ENCODE measurements at regions not wholly inside any gene's neighbourhood (a gene's known extent, or its start where the extent isn't known, plus 50 kb on each side); places are given as distances from the start of the nearest gene placed in this dataset.

DNA sequence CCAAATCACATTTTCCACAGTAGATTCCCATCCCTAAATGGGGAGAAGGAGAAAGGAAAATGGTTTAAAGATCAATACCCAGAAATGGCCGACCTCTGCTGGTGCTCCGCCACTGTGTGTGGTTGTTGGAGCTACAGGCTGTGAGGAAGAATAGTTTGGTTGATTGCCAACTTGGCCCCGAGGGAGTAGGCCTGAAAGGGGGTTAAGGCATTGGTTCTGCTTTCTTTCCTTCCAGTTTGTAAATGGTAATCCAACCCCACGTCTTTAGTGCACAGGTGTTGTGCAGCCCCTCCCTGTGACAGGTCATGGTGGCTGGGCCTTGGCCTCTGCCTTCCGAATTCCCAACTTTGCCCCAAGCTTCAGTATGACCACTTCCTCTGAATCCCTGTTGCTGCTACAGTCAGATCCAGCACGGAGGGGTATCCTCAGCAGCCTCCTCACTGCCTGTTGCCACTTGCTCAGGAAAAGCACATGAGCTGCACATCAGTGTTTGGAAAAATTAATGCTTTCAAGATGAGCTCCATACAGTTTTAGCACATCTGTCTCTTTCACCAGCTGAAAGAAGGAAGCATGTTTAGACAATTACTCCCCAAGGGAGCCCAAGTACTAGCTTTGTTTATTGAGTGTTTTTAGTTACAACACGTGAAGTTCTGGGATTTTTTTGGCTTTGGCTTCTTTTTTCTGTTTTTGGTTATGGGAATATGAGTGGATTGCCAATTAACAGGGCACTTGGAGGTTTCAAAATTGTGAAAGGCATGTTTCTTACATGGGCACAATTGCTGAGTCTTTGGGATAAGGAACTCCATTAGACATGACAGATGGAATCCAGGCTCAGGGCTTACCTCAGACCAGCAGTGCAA is 92.3 kb upstream of the ROPN1 start:
- intact Hi-C loops (cut with DNase I): loop anchor here (5.0 kb wide), 1 partner anchor 67 kb away; no protein-coding TSS in a partner anchor
- no peak overlapping the region for H3K4me3 ChIP-seq (replicated peaks in 1 of 3)
- H3K4me1 ChIP-seq: peaks cover 0 to 11% of the 10 kb centered on the region in 2 donors
- H3K9me3 ChIP-seq: no peaks in the 10 kb centered on the region
- 55 to 58% methylated on average over 7 of the region's 7 CpGs for WGBS, 2 donors
- no peaks in the 10 kb centered on the region for H3K36me3 ChIP-seq
- H3K27ac ChIP-seq: no peak overlapping the region
- DNase-seq: no peak
- H3K27me3 ChIP-seq: no peaks in the 10 kb centered on the region
- TF ChIP-seq POLR2A (IDR thresholded peaks at IDR 0.05): no peak
- TF ChIP-seq, protein P1, sequence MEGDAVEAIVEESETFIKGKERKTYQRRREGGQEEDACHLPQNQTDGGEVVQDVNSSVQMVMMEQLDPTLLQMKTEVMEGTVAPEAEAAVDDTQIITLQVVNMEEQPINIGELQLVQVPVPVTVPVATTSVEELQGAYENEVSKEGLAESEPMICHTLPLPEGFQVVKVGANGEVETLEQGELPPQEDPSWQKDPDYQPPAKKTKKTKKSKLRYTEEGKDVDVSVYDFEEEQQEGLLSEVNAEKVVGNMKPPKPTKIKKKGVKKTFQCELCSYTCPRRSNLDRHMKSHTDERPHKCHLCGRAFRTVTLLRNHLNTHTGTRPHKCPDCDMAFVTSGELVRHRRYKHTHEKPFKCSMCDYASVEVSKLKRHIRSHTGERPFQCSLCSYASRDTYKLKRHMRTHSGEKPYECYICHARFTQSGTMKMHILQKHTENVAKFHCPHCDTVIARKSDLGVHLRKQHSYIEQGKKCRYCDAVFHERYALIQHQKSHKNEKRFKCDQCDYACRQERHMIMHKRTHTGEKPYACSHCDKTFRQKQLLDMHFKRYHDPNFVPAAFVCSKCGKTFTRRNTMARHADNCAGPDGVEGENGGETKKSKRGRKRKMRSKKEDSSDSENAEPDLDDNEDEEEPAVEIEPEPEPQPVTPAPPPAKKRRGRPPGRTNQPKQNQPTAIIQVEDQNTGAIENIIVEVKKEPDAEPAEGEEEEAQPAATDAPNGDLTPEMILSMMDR (IDR thresholded peaks at IDR 0.05): no peak

DNA sequence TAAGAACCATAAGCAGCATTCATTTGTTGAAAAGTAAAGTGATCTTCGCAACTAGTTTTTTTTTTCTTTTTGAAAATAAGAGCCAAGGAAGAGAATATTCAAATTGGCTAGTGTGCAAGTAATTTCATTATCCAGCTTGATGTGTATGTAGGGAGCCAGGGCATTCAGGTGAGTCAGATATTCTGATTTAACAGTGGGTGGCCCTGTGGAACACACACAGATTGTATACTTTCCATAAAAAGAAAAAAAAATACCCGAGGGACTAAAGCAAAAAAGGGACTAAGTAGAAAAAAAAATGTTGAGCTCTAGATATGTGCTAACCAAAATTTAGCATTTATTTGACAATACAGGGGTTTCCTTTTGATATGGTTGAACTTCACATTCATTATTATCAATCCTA is 96.9 kb upstream of the ROPN1 start:
- no peak for TF ChIP-seq POLR2A (IDR thresholded peaks at IDR 0.05)
- TF ChIP-seq, protein P1 (IDR thresholded peaks at IDR 0.05): no peak
- Histone ChIP-seq H3K9me3 (no peaks in the 10 kb centered on the region), H3K4me1 (peaks cover 0 to 11% of the 10 kb centered on the region in 2 donors), H3K4me3 (replicated peaks in 1 of 3) (no peak overlapping the region), H3K27ac (no peak overlapping the region), H3K27me3 (no peaks in the 10 kb centered on the region), H3K36me3 (no peaks in the 10 kb centered on the region)
- DNase-seq: no peak
- 76 to 88% methylated on average over 2 of the region's 2 CpGs for WGBS, 2 donors
- intact Hi-C loops (cut with DNase I): no loop called here

DNA sequence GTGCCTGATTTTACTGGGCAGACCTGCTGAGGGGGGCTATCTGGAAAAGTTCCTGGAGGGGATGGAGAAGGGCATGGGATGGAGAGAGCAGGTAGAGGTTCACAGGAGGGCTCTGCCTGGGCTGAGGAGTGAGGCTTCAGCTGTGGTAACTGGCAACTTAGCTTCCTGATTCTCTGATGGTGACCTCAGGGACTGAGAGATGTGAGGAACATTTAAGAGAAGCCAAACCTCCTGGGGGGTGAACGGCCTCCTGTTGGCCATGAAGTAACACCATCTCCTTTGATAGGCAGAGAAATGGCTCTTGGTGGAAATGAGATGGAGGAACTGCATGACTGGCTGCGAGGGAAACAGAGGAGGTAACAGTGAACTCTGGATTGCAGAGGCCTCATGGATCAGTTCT is 97.3 kb upstream of the ROPN1 start:
- Histone ChIP-seq H3K4me3 (replicated peaks in 1 of 3) (no peak overlapping the region), H3K9me3 (no peaks in the 10 kb centered on the region), H3K27ac (no peak overlapping the region), H3K27me3 (no peaks in the 10 kb centered on the region), H3K4me1 (peaks cover 0 to 7% of the 10 kb centered on the region in 2 donors), H3K36me3 (no peaks in the 10 kb centered on the region)
- TF ChIP-seq, protein P1 (IDR thresholded peaks at IDR 0.05): no peak
- no peak for TF ChIP-seq POLR2A (IDR thresholded peaks at IDR 0.05)
- DNase-seq: no peak
- intact Hi-C loops (cut with DNase I): no loop called here
- 84 to 97% methylated on average over 2 of the region's 2 CpGs for WGBS, 2 donors

DNA sequence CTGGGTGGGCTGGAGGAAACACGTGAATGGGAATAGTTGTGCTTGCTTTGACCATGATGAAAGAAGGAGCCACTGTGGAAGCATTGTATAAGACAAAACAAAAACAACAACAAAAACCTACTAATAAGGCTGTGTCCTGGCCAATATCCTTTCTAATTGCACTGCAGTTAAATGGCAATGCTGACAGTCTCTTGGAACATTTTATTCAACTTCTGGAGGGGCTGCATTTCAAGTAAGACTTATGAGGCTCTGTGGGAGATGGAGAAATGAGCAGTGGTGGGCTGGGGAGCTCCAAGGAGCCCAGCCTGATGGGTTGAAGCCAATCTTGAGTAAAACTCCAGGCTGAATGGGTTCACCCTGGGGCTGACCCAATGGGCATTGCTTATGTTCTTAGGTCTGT is 99.8 kb upstream of the ROPN1 start:
- Histone ChIP-seq H3K9me3 (no peaks in the 10 kb centered on the region), H3K4me3 (replicated peaks in 1 of 3) (no peak overlapping the region), H3K27me3 (no peaks in the 10 kb centered on the region), H3K4me1 (no peaks in the 10 kb centered on the region), H3K27ac (no peak overlapping the region), H3K36me3 (no peaks in the 10 kb centered on the region)
- WGBS, 2 donors: 83 to 100% methylated on average over 1 of the region's 1 CpG
- DNase-seq: no peak
- TF ChIP-seq, protein P1 (IDR thresholded peaks at IDR 0.05): no peak
- TF ChIP-seq POLR2A (IDR thresholded peaks at IDR 0.05): no peak
- intact Hi-C loops (cut with DNase I): no loop called here

DNA sequence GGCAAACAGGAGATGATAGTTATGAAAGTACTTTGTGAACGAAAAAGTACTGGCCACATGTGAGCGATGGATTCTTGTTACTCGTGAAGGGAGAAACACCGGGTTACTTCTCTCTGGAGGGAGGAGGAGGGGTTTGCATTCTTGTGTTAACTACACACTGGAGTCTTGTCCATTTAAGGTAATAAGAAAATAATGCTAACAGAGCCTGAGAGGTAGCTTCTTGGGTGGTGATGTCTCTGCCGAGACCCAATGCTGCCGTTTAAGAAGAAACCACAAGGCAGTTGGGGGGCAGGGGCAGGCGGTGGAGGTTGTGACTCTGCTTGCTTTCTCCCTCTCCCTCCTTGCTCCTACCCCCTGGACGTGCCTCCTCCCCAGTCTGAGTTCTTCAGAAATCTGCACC is 100.9 kb upstream of the ROPN1 start:
- Histone ChIP-seq H3K36me3 (no peaks in the 10 kb centered on the region), H3K9me3 (no peaks in the 10 kb centered on the region), H3K27me3 (no peaks in the 10 kb centered on the region), H3K27ac (no peak overlapping the region), H3K4me1 (no peaks in the 10 kb centered on the region), H3K4me3 (replicated peaks in 1 of 3) (no peak overlapping the region)
- intact Hi-C loops (cut with DNase I): no loop called here
- WGBS, 2 donors: 81% methylated on average over 8 of the region's 8 CpGs
- TF ChIP-seq, protein P1 (IDR thresholded peaks at IDR 0.05): no peak
- TF ChIP-seq POLR2A (IDR thresholded peaks at IDR 0.05): no peak
- DNase-seq: no peak

Measured in thyroid gland (tissue), 4 donors.